GF-D8 (cell line): ENCODE measurements at regions not wholly inside any gene's neighbourhood (a gene's known extent, or its start where the extent isn't known, plus 50 kb on each side); places are given as distances from the start of the nearest gene placed in this dataset.
"Not testable (repeated sequence)": the region's sequence is repeated elsewhere in the genome, so short reads cannot be mapped to it uniquely, and the experiment has no call there.

Experiments used
- DNase-seq: peaks from one replicate; lab custom pipeline; 2025; lab: John Stamatoyannopoulos, UW

- DNase-seq, result no peak
These were observed 351.7 kb upstream of the MDGA2 start for GRCh38 chr14:48027115-48027514.

- no peak for DNase-seq
These were observed 348.5 kb upstream of the MDGA2 start for GRCh38 chr14:48023881-48024280.

- not testable (repeated sequence) for DNase-seq
These were observed 336.1 kb upstream of the MDGA2 start for GRCh38 chr14:48011484-48011883.

- DNase-seq, result no peak
These were observed 333.2 kb upstream of the MDGA2 start for GRCh38 chr14:48008646-48009045.

- no peak for DNase-seq
These were observed 330.6 kb upstream of the MDGA2 start for GRCh38 chr14:48005986-48006385.

- DNase-seq, result no peak
These were observed 318.5 kb upstream of the MDGA2 start for GRCh38 chr14:47993883-47994282.

GRCh38 chr14:47988175-47988574, 312.8 kb upstream of the MDGA2 start:
- no peak for DNase-seq

GRCh38 chr14:47978871-47979270, 303.5 kb upstream of the MDGA2 start:
- DNase-seq, result no peak

- no peak for DNase-seq
These were observed 300.7 kb upstream of the MDGA2 start for GRCh38 chr14:47976139-47976538.

GRCh38 chr14:47966076-47966810, 290.8 kb upstream of the MDGA2 start:
- no peak for DNase-seq

- no peak for DNase-seq
These were observed 286.2 kb upstream of the MDGA2 start for GRCh38 chr14:47961634-47962033.

GRCh38 chr14:47959740-47960139, 284.3 kb upstream of the MDGA2 start:
- DNase-seq, result no peak

- DNase-seq, result no peak
These were observed 273.6 kb upstream of the MDGA2 start for GRCh38 chr14:47949006-47949405.

GRCh38 chr14:47935332-47935731, 259.9 kb upstream of the MDGA2 start:
- DNase-seq, result no peak

GRCh38 chr14:47929334-47929733, 253.9 kb upstream of the MDGA2 start:
- no peak for DNase-seq

GRCh38 chr14:47921133-47921532, 245.7 kb upstream of the MDGA2 start:
- DNase-seq, result no peak

- DNase-seq, result no peak
These were observed 244.6 kb upstream of the MDGA2 start for GRCh38 chr14:47919997-47920396.

GRCh38 chr14:47919334-47919846, 244.0 kb upstream of the MDGA2 start:
- DNase-seq, result no peak

GRCh38 chr14:47917344-47917954, 242.0 kb upstream of the MDGA2 start:
- DNase-seq, result no peak

GRCh38 chr14:47901141-47901540, 225.7 kb upstream of the MDGA2 start:
- DNase-seq, result not testable (repeated sequence)

GRCh38 chr14:47899685-47900084, 224.3 kb upstream of the MDGA2 start:
- no peak for DNase-seq

- DNase-seq, result no peak
These were observed 198.9 kb upstream of the MDGA2 start for GRCh38 chr14:47874350-47874749.

GRCh38 chr14:47872588-47872987, 197.2 kb upstream of the MDGA2 start:
- no peak for DNase-seq

GRCh38 chr14:47863441-47863840, 188.0 kb upstream of the MDGA2 start:
- no peak for DNase-seq
